DND-41 (cell line): ENCODE measurements at regions not wholly inside any gene's neighbourhood (a gene's known extent, or its start where the extent isn't known, plus 50 kb on each side); places are given as distances from the start of the nearest gene placed in this dataset.

Experiments used
- ATAC-seq: fragments of 200-7000 bp; cut with Tn5 transposase; 3 replicates; pipeline ENCODE4 v1.9.1; 2021; ENCODE audit warnings: low read depth; ENCODE audit not compliant: insufficient read depth
- DNase-seq: peaks from one replicate; pipeline ENCODE4 v3.0.0-alpha.2; 2020
- H2AFZ ChIP-seq: 2 replicates; pipeline ENCODE4 v1.6.0; 2012; ENCODE audit warnings: low read depth, low read length
- H3K27ac ChIP-seq: 2 replicates; pipeline ENCODE4 v1.5.1; 2012; ENCODE audit warnings: low read length, inconsistent platforms
- H3K27me3 ChIP-seq: fragments of 200-600 bp; sonication (generic); 2 replicates; pipeline ENCODE4 v1.6.0; 2012; ENCODE audit warnings: low read length, mild to moderate bottlenecking, inconsistent platforms; ENCODE audit not compliant: insufficient read depth, poor library complexity
- H3K36me3 ChIP-seq: 2 replicates; pipeline ENCODE4 v1.5.1; 2012; ENCODE audit warnings: low read length, inconsistent platforms; ENCODE audit not compliant: insufficient read depth
- H3K4me1 ChIP-seq: 2 replicates; pipeline ENCODE4 v1.5.1; 2012; ENCODE audit warnings: mild to moderate bottlenecking, low read length; ENCODE audit not compliant: insufficient read depth
- H3K4me2 ChIP-seq: 2 replicates; pipeline ENCODE4 v1.6.0; 2012; ENCODE audit warnings: mild to moderate bottlenecking, moderate library complexity, low read length, inconsistent platforms; ENCODE audit not compliant: insufficient read depth
- H3K4me3 ChIP-seq, 2 experiments: fragments of 200-600 bp in 1 of 2; shearing (Covaris generic) in 1 of 2; 2 replicates each; pipeline ENCODE4 v1.5.1; 2012 to 2016; ENCODE audit warnings: inconsistent platforms in 2 of 2, low read length in 2 of 2, mild to moderate bottlenecking in 2 of 2, low read depth in 1 of 2, moderate library complexity in 1 of 2
- H3K79me2 ChIP-seq: 2 replicates; pipeline ENCODE4 v1.6.0; 2012; ENCODE audit warnings: low read length, inconsistent platforms; ENCODE audit not compliant: insufficient read depth
- H3K9ac ChIP-seq: 2 replicates; pipeline ENCODE4 v1.6.0; 2012; ENCODE audit warnings: low read depth, mild to moderate bottlenecking, inconsistent platforms, low read length, moderate library complexity
- H3K9me3 ChIP-seq: 2 replicates; pipeline ENCODE4 v1.5.1; 2012; ENCODE audit warnings: low read length, moderate library complexity, mild to moderate bottlenecking, inconsistent platforms; ENCODE audit not compliant: insufficient read depth, severe bottlenecking
- H4K20me1 ChIP-seq: 2 replicates; pipeline ENCODE4 v1.6.0; 2012; ENCODE audit warnings: low read length; ENCODE audit not compliant: insufficient read depth
- CTCF ChIP-seq: IDR thresholded peaks from 2 replicates; pipeline ENCODE4 v1.5.1; 2012; ENCODE audit warnings: borderline replicate concordance, low read length, moderate library complexity, mild to moderate bottlenecking; ENCODE audit not compliant: poor library complexity, severe bottlenecking; ENCODE audit errors: extremely low read depth
- EZH2 ChIP-seq: IDR thresholded peaks from 3 replicates; pipeline ENCODE4 v1.6.1; 2012; ENCODE audit warnings: borderline replicate concordance, low read depth, mild to moderate bottlenecking, moderate library complexity, low read length, inconsistent platforms; ENCODE audit not compliant: severe bottlenecking

DNA sequence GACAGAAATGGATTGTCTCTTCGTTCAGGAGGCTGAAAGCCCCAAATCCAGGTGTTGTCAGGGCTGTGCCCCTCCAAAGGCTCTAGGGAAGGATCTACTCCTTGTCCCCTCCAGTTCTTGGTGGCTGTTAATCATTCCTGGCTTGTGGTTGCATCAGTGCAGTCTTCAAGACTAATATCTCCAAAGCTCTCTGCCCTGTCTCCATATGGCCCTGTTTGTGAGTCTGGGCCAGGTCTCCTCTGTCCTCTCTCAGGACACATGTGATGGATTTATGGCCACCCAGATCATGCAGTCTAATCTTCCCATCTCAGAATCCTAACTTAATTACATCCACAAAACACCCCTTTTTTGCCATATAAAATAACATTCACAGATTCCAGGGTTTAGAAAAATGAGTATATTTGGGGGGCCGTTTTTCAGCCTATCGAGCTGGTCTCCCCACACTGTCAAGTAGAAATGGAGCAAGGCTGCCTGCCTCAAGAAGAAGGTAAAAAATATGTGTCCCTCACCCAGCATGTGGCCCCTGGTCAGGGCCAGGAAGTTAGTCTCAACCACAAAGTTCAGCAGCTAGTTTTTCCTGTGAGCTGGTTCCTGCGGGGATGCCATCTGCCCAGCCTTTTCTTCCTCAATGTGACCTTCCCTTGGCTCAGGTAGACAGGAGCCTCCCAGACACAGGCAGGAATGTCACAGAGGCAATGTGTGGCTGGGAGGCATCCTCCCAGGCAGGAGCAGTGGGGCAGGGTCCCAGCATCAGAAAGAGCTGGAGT, 509.4 kb downstream of the IRX1 start:
- Histone ChIP-seq H3K79me2 (no peaks in the 10 kb centered on the region), H3K27me3 (no peaks in the 10 kb centered on the region), H3K27ac (peak overlapping the region; percentile 55), H3K4me2 (no peak overlapping the region), H3K4me1 (peaks cover 23% of the 10 kb centered on the region), H3K9ac (no peak overlapping the region), H3K9me3 (no peaks in the 10 kb centered on the region), H3K4me3 (no peak overlapping the region), H3K36me3 (no peaks in the 10 kb centered on the region), H4K20me1 (no peaks in the 10 kb centered on the region), H2AFZ (peak overlapping the region; percentile 33; the same call in 1 of the 2 replicates)
- TF ChIP-seq EZH2, result no peak
- TF ChIP-seq CTCF, result no peak
- ATAC-seq (peak; percentile 59; the same call in 2 of the 3 replicates), DNase-seq (no peak)

- Histone ChIP-seq H3K9me3 (no peaks in the 10 kb centered on the region), H4K20me1 (no peaks in the 10 kb centered on the region), H3K4me2 (no peak overlapping the region), H3K4me3 (no peak overlapping the region), H3K4me1 (peaks cover 27% of the 10 kb centered on the region), H3K27me3 (no peaks in the 10 kb centered on the region), H3K9ac (no peak overlapping the region), H2AFZ (no peak overlapping the region; the same call in 1 of the 2 replicates), H3K36me3 (no peaks in the 10 kb centered on the region), H3K79me2 (no peaks in the 10 kb centered on the region), H3K27ac (no peak overlapping the region)
- DNase-seq (no peak), ATAC-seq (no peak)
- TF ChIP-seq EZH2 (no peak), CTCF (no peak)
Measured at GRCh38 chr5:4108690-4109089, 513.1 kb downstream of the IRX1 start.

DNA sequence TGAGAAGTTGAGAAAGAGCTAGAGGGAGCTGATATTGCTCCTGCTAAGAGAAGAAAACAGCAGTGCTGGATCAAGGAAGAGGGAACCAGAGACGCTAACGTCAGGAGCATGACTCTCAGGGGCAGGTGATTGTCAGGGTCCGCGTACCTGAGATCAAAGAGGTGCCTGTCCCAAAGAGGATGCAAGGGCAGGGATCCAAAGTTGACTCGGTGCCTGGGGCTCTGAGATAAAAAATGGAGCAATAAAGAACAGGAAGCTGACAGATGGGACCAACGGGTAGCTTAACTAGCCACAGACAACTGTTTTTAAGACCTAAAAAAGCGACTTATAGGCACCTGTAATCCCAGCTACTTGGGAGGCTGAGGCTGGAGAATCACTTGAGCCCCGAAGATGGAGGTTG, 517.8 kb downstream of the IRX1 start:
- ATAC-seq, result peak; percentile 40; the same call in 1 of the 3 replicates
- Histone ChIP-seq H3K27me3 (no peaks in the 10 kb centered on the region), H4K20me1 (no peaks in the 10 kb centered on the region), H3K9ac (no peak overlapping the region), H3K4me1 (peaks cover 19% of the 10 kb centered on the region), H3K4me3 (no peak overlapping the region), H3K79me2 (no peaks in the 10 kb centered on the region), H3K36me3 (no peaks in the 10 kb centered on the region), H2AFZ (no peak overlapping the region), H3K9me3 (no peaks in the 10 kb centered on the region), H3K27ac (peak overlapping the region; percentile 62), H3K4me2 (no peak overlapping the region)
- DNase-seq, result peak; percentile 44
- TF ChIP-seq EZH2 (no peak), CTCF (no peak)
